GM12873 (cell line): ENCODE measurements at regions not wholly inside any gene's neighbourhood (a gene's known extent, or its start where the extent isn't known, plus 50 kb on each side); places are given as distances from the start of the nearest gene placed in this dataset.

Source experiments
- TF ChIP-seq, protein P1 (sequence below): IDR thresholded peaks from 2 replicates; pipeline ENCODE4 v1.5.1; 2012; ENCODE audit warnings: low read depth, mild to moderate bottlenecking, moderate library complexity, low read length, control low read depth; ENCODE audit not compliant: insufficient read depth; ENCODE audit errors: missing control alignments

DNA sequence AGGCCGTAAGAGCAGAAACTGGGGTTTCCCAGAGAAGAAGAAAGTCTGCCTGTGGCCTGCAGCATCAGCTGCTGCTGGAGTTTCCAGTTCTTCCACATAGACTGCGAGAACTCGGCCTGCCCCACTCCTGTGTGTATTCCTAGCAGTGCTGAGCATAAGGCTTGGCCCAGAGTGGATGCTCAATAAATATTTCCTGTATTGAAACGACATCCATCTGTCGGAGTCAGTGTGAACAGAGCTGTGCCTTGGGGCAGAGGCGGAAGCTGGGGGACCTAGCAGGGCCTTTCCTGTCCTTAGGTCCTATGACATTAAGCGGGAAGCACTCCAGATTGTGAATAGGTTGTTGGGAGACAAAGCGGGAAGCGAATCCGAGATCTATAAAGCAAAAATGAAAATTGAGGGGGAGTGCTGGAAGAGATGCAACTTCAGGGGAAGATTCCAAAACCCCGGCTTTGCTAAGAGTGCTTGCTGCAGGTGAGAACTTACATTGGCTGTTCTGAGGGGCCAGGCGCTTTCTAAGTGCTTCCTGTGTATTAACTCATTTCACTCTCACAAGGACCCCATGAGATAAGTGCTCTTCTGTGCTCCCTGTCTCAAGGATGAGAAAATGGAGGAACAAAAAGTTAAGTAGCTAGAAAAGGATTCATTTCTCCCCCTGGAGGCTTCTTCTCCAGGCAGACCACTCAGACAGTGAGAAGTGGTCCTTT is 76.1 kb upstream of the CXCL14 start:
- TF ChIP-seq, protein P1, sequence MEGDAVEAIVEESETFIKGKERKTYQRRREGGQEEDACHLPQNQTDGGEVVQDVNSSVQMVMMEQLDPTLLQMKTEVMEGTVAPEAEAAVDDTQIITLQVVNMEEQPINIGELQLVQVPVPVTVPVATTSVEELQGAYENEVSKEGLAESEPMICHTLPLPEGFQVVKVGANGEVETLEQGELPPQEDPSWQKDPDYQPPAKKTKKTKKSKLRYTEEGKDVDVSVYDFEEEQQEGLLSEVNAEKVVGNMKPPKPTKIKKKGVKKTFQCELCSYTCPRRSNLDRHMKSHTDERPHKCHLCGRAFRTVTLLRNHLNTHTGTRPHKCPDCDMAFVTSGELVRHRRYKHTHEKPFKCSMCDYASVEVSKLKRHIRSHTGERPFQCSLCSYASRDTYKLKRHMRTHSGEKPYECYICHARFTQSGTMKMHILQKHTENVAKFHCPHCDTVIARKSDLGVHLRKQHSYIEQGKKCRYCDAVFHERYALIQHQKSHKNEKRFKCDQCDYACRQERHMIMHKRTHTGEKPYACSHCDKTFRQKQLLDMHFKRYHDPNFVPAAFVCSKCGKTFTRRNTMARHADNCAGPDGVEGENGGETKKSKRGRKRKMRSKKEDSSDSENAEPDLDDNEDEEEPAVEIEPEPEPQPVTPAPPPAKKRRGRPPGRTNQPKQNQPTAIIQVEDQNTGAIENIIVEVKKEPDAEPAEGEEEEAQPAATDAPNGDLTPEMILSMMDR, result no peak

DNA sequence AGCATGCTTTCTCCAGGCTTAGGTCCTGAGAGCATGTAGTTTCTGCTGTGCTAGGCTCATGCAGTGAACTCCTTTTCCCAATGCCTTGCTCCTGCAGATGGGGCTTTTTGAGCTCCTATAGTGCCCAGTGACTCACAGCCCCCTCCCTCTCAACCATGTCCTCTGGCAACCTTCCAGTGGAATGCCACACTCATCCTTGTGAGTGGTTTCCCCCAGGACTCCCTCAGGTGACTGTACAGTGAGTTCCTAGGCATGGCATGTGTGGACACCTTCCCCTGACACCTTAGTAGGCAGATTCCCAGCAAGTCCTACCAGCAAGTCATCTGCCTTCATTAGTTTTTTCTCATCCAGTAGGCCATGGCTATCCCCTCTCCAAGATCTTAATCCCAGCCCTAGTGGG is 72.4 kb upstream of the CXCL14 start:
- TF ChIP-seq, protein P1, result no peak

DNA sequence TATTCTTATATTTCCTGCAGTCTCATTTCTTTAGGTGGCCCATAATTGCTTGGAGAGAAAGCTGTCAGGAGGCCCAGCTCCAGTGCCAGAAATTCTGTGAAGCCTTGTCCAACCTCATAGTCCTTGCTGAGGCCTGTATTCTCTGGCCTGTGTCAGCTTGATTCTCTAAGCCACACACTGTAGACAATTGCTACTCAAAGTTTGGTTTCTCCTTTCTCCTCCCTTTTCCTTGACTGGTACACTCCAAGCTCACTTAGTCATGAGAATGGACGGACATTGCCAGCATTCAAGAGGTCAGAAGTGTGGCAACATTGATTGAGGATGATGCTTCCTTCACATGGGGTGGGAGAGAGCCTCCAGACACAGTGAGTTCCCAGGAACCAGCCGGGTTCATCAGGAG is 71.3 kb upstream of the CXCL14 start:
- TF ChIP-seq, protein P1, result no peak

DNA sequence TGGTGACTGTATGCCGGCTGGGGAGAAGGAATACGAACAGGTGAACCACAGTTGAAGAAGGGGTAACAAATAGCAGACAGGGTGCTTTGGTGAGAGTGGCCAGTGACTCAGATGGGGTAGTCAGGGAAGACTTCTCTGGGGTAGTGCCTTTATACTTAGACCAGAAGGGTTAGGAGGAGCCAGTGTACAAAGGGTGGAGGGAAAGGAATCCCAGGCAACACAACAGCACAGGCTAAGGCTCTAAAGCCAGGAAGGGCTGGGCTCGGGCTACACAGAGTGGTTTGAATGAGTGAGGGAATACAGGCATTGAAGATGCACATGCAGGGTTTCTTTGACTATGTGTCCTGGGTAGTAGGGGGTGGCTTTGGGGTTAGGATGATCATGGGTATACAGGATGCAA is 70.6 kb upstream of the CXCL14 start:
- TF ChIP-seq, protein P1, result no peak

DNA sequence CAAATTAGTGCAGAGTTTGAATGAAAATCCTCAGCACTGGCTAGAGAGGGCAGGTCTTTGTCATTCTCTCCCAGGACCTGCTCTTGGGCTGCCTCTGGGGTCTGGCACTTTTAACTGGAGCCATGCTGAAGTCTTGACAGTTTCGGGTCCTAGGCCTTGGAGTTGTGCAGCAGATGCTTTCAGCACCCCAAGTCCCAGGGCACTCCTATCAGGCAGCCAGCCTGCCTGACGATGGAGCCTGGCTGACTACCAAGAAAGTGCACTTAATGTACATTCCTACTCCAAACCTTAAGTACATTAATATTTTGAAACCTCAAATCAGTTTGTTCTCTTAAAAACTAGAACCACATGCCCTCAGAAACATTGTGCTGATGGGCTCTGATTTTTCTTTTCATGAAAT is 69.3 kb upstream of the CXCL14 start:
- TF ChIP-seq, protein P1, result no peak

DNA sequence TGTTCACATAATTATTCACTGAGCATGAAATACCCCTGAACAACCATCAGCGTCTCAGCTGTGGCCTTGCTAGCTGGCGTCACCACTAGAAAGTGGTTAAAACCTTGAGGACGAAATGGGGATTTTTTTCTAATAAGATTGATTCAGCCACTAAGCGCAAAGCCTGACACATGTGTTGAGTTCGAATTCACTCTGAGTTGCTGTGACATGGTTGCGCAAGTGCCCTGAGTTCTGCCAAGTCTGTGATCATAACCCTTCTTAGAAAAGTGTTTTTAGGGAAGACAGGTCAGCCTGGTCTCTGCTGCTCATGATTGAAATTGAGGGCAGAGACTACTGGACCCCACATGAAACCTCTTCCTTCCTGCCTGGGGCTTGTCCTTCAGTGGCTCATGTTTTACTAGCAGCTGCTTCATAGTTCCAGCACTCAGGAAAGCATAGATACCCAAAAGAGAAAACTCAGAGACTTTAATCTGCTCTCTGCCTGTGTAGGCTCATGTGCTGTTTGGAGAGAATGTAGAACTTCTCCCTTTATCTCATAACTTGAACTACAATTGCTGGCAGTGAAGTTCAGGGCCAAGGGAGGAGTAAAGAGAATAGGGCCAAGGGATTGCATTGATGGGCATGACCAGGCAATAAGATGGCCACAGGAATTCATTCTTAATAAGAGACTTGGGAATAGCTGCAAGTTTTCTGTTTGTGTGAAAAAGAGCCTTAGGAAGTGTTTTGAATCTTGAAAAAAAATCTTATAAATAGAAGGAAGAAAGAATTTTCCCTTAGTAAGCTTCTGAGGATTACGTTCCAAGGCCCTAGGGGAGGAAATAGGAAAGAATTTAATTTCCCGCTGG is 66.8 kb upstream of the CXCL14 start:
- TF ChIP-seq, protein P1, result no peak

DNA sequence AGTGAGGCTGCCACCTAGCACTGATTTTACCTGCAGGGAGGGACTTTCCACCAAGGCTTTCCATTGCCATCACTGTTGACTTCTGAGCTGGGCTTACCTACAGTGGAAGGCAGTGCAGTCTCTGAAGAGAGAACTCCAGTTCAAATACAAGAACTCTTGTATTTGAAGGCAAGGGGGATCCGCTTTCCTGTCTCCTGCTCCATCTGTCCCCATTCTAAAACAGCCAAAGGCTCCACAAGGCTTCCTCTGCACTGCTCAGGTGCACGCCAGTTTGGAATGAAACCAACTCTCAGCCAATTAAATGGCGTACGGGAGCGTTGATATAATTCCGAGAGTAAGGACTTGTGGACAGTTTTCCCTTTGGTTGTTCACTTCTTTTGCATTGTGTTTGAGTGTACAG is 66.0 kb upstream of the CXCL14 start:
- TF ChIP-seq, protein P1, result no peak
